ENCODE measurements at regions not wholly inside any gene's neighbourhood (a gene's known extent, or its start where the extent isn't known, plus 50 kb on each side); places are given as distances from the start of the nearest gene placed in this dataset.
A peak's percentile ranks its signal among the peaks of the same experiment; 100 is the strongest.

- Histone ChIP-seq H3K27me3 (ENCODE audit: control insufficient read depth, insufficient read depth, low read length) (no peaks in the 10 kb centered on the region), H3K36me3 (ENCODE audit: control insufficient read depth, insufficient read depth, low read length) (no peaks in the 10 kb centered on the region), H3K4me3 (ENCODE audit: low read depth, low read length) (no peak overlapping the region)
- no peak for TF ChIP-seq CTCF (IDR thresholded peaks at IDR 0.05; ENCODE audit: insufficient read depth, low read length, poor library complexity, severe bottlenecking)
- DNase-seq (ENCODE audit: low read depth): no peak
Observed at GRCh38 chr1:29698626-29699025, 462.3 kb downstream of the PTPRU start.

- H3K27me3 ChIP-seq (ENCODE audit: control insufficient read depth, insufficient read depth, low read length): no peaks in the 10 kb centered on the region
- no peak for DNase-seq (ENCODE audit: low read depth)
- H3K4me3 ChIP-seq (ENCODE audit: low read depth, low read length): no peak overlapping the region
- H3K36me3 ChIP-seq (ENCODE audit: control insufficient read depth, insufficient read depth, low read length): no peaks in the 10 kb centered on the region
- TF ChIP-seq CTCF (IDR thresholded peaks at IDR 0.05; ENCODE audit: insufficient read depth, low read length, poor library complexity, severe bottlenecking): peak; percentile 67
Observed at GRCh38 chr1:29698033-29698432, 461.7 kb downstream of the PTPRU start.

- no peak for DNase-seq (ENCODE audit: low read depth)
- Histone ChIP-seq H3K4me3 (ENCODE audit: low read depth, low read length) (no peak overlapping the region), H3K36me3 (ENCODE audit: control insufficient read depth, insufficient read depth, low read length) (no peaks in the 10 kb centered on the region), H3K27me3 (ENCODE audit: control insufficient read depth, insufficient read depth, low read length) (no peaks in the 10 kb centered on the region)
- TF ChIP-seq CTCF (IDR thresholded peaks at IDR 0.05; ENCODE audit: insufficient read depth, low read length, poor library complexity, severe bottlenecking): no peak
Observed at GRCh38 chr1:29697391-29697780, 461.1 kb downstream of the PTPRU start.

GRCh38 chr1:29696656-29697390 lies 460.5 kb downstream of the PTPRU start:
- no peak for TF ChIP-seq CTCF (IDR thresholded peaks at IDR 0.05; ENCODE audit: insufficient read depth, low read length, poor library complexity, severe bottlenecking)
- DNase-seq (ENCODE audit: low read depth): no peak
- no peaks in the 10 kb centered on the region for H3K36me3 ChIP-seq (ENCODE audit: control insufficient read depth, insufficient read depth, low read length)
- H3K4me3 ChIP-seq (ENCODE audit: low read depth, low read length): no peak overlapping the region
- H3K27me3 ChIP-seq (ENCODE audit: control insufficient read depth, insufficient read depth, low read length): no peaks in the 10 kb centered on the region

- H3K4me3 ChIP-seq (ENCODE audit: low read depth, low read length): no peak overlapping the region
- TF ChIP-seq CTCF (IDR thresholded peaks at IDR 0.05; ENCODE audit: insufficient read depth, low read length, poor library complexity, severe bottlenecking): no peak
- H3K27me3 ChIP-seq (ENCODE audit: control insufficient read depth, insufficient read depth, low read length): no peaks in the 10 kb centered on the region
- H3K36me3 ChIP-seq (ENCODE audit: control insufficient read depth, insufficient read depth, low read length): no peaks in the 10 kb centered on the region
- DNase-seq (ENCODE audit: low read depth): no peak
Observed at GRCh38 chr1:29695803-29696202, 459.5 kb downstream of the PTPRU start.

- no peaks in the 10 kb centered on the region for H3K36me3 ChIP-seq (ENCODE audit: control insufficient read depth, insufficient read depth, low read length)
- no peak for TF ChIP-seq CTCF (IDR thresholded peaks at IDR 0.05; ENCODE audit: insufficient read depth, low read length, poor library complexity, severe bottlenecking)
- no peak overlapping the region for H3K4me3 ChIP-seq (ENCODE audit: low read depth, low read length)
- DNase-seq (ENCODE audit: low read depth): no peak
- no peaks in the 10 kb centered on the region for H3K27me3 ChIP-seq (ENCODE audit: control insufficient read depth, insufficient read depth, low read length)
Observed at GRCh38 chr1:29695036-29695435, 458.7 kb downstream of the PTPRU start.

Data from kidney epithelial cell (primary cell).